ENCODE measurements at regions not wholly inside any gene's neighbourhood (a gene's known extent, or its start where the extent isn't known, plus 50 kb on each side); places are given as distances from the start of the nearest gene placed in this dataset.

- no peak for TF ChIP-seq CTCF (IDR thresholded peaks at IDR 0.05)
- TF ChIP-seq POLR2A (IDR thresholded peaks at IDR 0.05): no peak
- intact Hi-C loops (cut with DNase I): no loop called here
- no peak overlapping the region for H3K27ac ChIP-seq
- 13 to 33% methylated on average over 1 of the region's 1 CpG for WGBS, 2 donors
- H3K4me3 ChIP-seq: no peak overlapping the region
- H3K9me3 ChIP-seq: no peaks in the 10 kb centered on the region
- no peaks in the 10 kb centered on the region for H3K27me3 ChIP-seq
- no peak for DNase-seq
- H3K36me3 ChIP-seq: no peaks in the 10 kb centered on the region
- H3K4me1 ChIP-seq: peaks cover 0 to 10% (median 0%) of the 10 kb centered on the region in 3 donors
These were observed 612.8 kb downstream of the LMO4 start for GRCh38 chr1:87941337-87941946.

- H3K27me3 ChIP-seq: no peaks in the 10 kb centered on the region
- intact Hi-C loops (cut with DNase I): no loop called here
- peaks cover 0 to 10% (median 0%) of the 10 kb centered on the region in 3 donors for H3K4me1 ChIP-seq
- no peaks in the 10 kb centered on the region for H3K36me3 ChIP-seq
- H3K27ac ChIP-seq: no peak overlapping the region
- TF ChIP-seq POLR2A (IDR thresholded peaks at IDR 0.05) (no peak), CTCF (IDR thresholded peaks at IDR 0.05) (no peak)
- no peaks in the 10 kb centered on the region for H3K9me3 ChIP-seq
- 40 to 62% methylated on average over 1 of the region's 1 CpG for WGBS, 2 donors
- DNase-seq: no peak
- H3K4me3 ChIP-seq: no peak overlapping the region
These were observed 613.5 kb downstream of the LMO4 start for GRCh38 chr1:87942165-87942564.

- 53 to 59% methylated on average over 3 of the region's 3 CpGs for WGBS, 2 donors
- Histone ChIP-seq H3K27ac (no peak overlapping the region), H3K4me1 (peaks cover 0 to 6% (median 0%) of the 10 kb centered on the region in 3 donors), H3K9me3 (no peaks in the 10 kb centered on the region), H3K4me3 (no peak overlapping the region), H3K27me3 (no peaks in the 10 kb centered on the region), H3K36me3 (no peaks in the 10 kb centered on the region)
- no peak for DNase-seq
- intact Hi-C loops (cut with DNase I): loop anchor here (10.0 kb wide), 2 partner anchors 625 to 655 kb away; partner anchors contain the start of gene LMO4
- TF ChIP-seq POLR2A (IDR thresholded peaks at IDR 0.05): no peak
- TF ChIP-seq CTCF (IDR thresholded peaks at IDR 0.05): no peak
These were observed 621.0 kb downstream of the LMO4 start for GRCh38 chr1:87949711-87950110.

- H3K36me3 ChIP-seq: no peaks in the 10 kb centered on the region
- DNase-seq: no peak
- no peaks in the 10 kb centered on the region for H3K9me3 ChIP-seq
- H3K4me1 ChIP-seq: peaks cover 0 to 6% (median 0%) of the 10 kb centered on the region in 3 donors
- H3K4me3 ChIP-seq: no peak overlapping the region
- no peaks in the 10 kb centered on the region for H3K27me3 ChIP-seq
- TF ChIP-seq POLR2A (IDR thresholded peaks at IDR 0.05): no peak
- TF ChIP-seq CTCF (IDR thresholded peaks at IDR 0.05): no peak
- 26 to 39% methylated on average over 3 of the region's 3 CpGs for WGBS, 2 donors
- H3K27ac ChIP-seq: no peak overlapping the region
- intact Hi-C loops (cut with DNase I): loop anchor here (10.0 kb wide), 2 partner anchors 626 to 656 kb away; partner anchors contain the start of gene LMO4
These were observed 621.7 kb downstream of the LMO4 start for GRCh38 chr1:87950369-87950768.

GRCh38 chr1:87951409-87951808, 622.7 kb downstream of the LMO4 start:
- DNase-seq: no peak
- Histone ChIP-seq H3K4me3 (no peak overlapping the region), H3K27me3 (no peaks in the 10 kb centered on the region), H3K4me1 (peaks cover 0 to 6% (median 0%) of the 10 kb centered on the region in 3 donors), H3K27ac (no peak overlapping the region), H3K36me3 (no peaks in the 10 kb centered on the region), H3K9me3 (no peaks in the 10 kb centered on the region)
- intact Hi-C loops (cut with DNase I): loop anchor here (10.0 kb wide), 2 partner anchors 627 to 657 kb away; partner anchors contain the start of gene LMO4
- TF ChIP-seq CTCF (IDR thresholded peaks at IDR 0.05): no peak
- whole genome bisulfite sequencing, 2 donors: 81 to 91% methylated on average over 2 of the region's 2 CpGs
